ENCODE measurements at regions not wholly inside any gene's neighbourhood (a gene's known extent, or its start where the extent isn't known, plus 50 kb on each side); places are given as distances from the start of the nearest gene placed in this dataset.
"Not testable (repeated sequence)": the region's sequence is repeated elsewhere in the genome, so short reads cannot be mapped to it uniquely, and the experiment has no call there.

GRCh38 chr18:2146754-2147153 is 424.6 kb downstream of the METTL4 start:
- TF ChIP-seq CTCF (IDR thresholded peaks at IDR 0.05), result no peak
- Histone ChIP-seq H3K27ac (no peak overlapping the region), H3K4me3 (no peak overlapping the region)
- no peak for DNase-seq (ENCODE audit: low spot score)

- DNase-seq (ENCODE audit: low spot score), result no peak
- H3K27ac ChIP-seq, result no peak overlapping the region
- no peak overlapping the region for H3K4me3 ChIP-seq
- TF ChIP-seq CTCF (IDR thresholded peaks at IDR 0.05), result no peak
Observed at GRCh38 chr18:2147476-2148230, 423.7 kb downstream of the METTL4 start.

GRCh38 chr18:2148823-2149222 is 422.5 kb downstream of the METTL4 start:
- TF ChIP-seq CTCF (IDR thresholded peaks at IDR 0.05), result no peak
- DNase-seq (ENCODE audit: low spot score), result no peak
- no peak overlapping the region for H3K4me3 ChIP-seq
- H3K27ac ChIP-seq, result no peak overlapping the region

- no peak overlapping the region for H3K27ac ChIP-seq
- TF ChIP-seq CTCF (IDR thresholded peaks at IDR 0.05), result no peak
- no peak for DNase-seq (ENCODE audit: low spot score)
- no peak overlapping the region for H3K4me3 ChIP-seq
Observed at GRCh38 chr18:2150566-2150965, 420.7 kb downstream of the METTL4 start.

GRCh38 chr18:2154278-2154677 is 417.0 kb downstream of the METTL4 start:
- no peak overlapping the region for H3K27ac ChIP-seq
- no peak for DNase-seq (ENCODE audit: low spot score)
- no peak overlapping the region for H3K4me3 ChIP-seq
- no peak for TF ChIP-seq CTCF (IDR thresholded peaks at IDR 0.05)

GRCh38 chr18:2164644-2165550 is 406.4 kb downstream of the METTL4 start:
- no peak for DNase-seq (ENCODE audit: low spot score)
- no peak overlapping the region for H3K4me3 ChIP-seq
- no peak overlapping the region for H3K27ac ChIP-seq
- no peak for TF ChIP-seq CTCF (IDR thresholded peaks at IDR 0.05)

GRCh38 chr18:2166876-2167275 is 404.4 kb downstream of the METTL4 start:
- H3K27ac ChIP-seq; DNase-seq (ENCODE audit: low spot score); H3K4me3 ChIP-seq: not testable (repeated sequence)
